Lung microvascular endothelial cell (primary cell): ENCODE measurements at regions not wholly inside any gene's neighbourhood (a gene's known extent, or its start where the extent isn't known, plus 50 kb on each side); places are given as distances from the start of the nearest gene placed in this dataset.
"Not testable (repeated sequence)": the region's sequence is repeated elsewhere in the genome, so short reads cannot be mapped to it uniquely, and the experiment has no call there.

Source experiments
- DNase-seq, 2 donors: peaks; one replicate each; pipeline versions ENCODE4 v3.0.0 to v3.0.0-alpha.2; 2010; ENCODE audit warnings: low read depth in 2 of 2

DNA sequence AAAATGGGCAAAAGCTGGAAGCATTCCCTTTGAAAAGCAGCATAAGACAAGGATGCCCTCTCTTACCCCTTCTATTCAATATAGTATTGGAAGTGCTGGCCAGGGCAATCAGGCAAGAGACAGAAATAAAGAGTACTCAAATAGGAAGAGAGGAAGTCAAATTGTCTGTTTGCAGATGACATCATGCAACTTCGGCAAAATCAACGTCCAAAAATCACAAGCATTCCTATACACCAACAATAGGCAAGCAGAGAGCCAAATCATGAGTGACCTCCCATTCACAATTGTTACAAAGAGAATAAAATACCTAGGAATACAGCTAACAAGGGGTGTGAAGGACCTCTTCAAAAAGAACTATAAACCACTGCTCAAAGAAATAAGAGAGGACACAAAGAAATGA, 192.0 kb upstream of the FBN2 start:
- peak in 1 of 2 donors; percentile 73 for DNase-seq

DNA sequence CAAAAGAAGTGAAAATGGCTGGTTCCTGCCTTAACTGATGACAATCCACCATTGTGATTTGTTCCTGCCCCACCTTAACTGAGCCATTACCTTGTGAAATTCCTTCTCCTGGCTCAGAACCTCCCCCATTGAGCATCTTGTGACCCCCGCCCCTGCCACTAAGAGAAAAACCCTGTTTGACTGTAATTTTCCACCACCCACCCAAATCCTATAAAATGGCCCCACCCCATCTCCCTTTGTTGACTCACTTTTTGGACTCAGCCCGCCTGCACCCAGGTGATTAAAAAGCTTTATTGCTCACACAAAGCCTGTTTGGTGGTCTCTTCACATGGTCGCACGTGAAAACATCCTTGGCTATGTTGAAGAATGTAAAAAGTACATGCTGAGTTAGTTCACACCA, 197.6 kb upstream of the FBN2 start:
- DNase-seq, result not testable (repeated sequence)

DNA sequence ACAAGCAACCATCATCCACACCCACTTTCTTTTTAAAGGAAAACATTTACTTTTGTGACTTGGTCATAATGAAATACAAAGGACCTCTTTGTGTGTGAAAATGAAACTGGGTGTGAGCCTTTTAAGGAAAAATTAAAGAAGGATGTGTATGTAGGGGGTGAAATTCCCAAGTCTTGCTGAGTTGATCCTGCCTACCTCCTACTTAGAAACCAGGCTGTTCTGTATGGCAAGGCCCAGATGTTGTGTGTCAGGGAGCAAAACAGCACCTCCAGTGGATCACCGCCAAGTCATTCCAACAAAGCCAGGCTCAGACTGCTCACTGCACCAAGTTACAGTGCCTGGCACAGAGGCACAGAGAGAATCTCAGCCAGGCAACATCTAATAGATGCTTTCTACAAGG, 198.5 kb upstream of the FBN2 start:
- DNase-seq, result no peak

DNA sequence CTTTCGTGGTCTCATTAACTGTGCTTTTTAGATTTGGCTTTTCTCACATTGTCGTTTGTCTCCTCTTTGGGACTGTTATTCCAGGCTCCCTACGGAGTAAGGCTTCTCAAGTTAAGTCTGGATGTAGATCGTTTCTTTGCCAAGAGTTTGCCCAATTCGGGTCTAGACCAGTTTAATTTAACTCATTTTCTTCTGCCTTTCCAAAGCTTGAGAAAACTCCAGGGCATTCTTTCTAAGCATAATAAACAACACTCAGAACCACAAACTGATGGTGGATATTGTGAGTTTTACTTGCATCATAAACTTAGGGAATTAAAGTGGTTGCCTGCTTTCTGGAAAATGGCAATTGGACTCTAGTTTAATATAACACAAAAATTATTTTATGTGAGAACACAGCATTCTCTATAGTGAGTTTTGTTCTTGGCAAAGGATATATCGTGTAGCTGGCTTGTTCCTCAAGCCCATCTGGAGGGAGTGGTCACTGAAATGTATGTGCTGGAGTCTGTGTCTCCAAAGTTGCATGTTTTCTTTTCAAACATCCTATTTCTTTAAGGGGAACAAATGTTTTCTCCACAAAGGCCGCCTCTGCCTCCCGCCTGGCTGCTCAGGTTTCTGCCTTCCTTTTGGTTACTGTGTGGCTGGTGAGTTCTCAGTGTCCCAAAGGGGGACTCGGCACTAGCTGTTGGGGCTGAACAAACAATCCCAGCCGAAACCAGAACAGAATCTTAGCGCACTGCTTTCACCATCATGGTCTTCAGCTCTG, 211.3 kb upstream of the FBN2 start:
- no peak for DNase-seq

DNA sequence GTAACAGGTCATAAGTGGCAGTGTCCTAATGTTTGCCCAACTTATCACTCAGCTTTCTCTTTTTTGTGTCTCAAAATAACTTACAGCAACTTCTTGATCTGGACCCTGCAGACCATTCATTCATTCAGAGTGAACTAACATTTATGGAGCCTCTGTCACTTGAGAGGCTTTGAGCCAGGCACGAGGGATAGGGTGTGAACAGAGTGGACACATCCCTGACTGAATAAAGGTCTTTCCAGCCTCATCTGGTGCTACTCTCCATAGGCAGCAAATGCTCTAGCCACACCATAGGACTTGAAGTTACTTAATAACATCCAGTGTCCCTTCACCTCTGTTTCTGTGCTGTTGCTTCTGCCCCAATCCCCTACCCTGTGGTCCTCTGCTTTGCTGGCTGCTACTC, 212.1 kb upstream of the FBN2 start:
- no peak for DNase-seq

DNA sequence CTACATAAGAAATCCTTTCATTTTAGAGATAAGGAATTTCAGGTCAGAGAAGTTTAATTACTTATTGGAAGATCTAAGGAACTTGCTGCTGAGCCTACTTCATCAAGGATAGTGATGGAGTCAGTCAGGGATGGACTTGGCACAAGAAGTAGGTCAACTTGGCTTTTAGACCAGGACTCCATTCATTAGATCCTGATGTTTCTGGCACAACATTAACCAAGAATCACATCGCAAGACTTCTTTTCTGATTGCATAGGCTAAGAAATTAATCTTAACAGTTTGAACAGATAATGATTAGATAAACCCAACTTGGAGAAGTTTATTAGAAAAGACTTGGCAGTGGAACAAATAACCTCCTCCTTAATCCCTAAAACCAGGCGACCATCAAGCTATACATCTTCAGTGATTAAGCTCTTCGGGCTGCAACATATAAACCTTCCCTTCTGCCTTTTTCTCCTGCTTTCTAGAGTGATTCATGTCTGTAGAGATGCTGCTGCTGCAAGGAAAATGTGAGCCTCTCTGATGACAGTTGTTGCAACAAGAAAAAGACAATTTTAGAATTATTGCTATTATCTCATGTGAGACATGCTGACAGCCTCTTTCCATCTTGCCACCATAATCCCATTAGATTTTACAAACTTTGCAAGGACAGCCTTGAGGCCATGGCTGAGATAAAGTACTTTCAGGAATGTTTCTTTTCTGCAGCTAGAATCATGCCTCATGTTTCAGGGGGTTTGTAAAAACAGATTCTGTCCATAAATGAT, 207.9 kb upstream of the SLC27A6 start:
- no peak for DNase-seq

DNA sequence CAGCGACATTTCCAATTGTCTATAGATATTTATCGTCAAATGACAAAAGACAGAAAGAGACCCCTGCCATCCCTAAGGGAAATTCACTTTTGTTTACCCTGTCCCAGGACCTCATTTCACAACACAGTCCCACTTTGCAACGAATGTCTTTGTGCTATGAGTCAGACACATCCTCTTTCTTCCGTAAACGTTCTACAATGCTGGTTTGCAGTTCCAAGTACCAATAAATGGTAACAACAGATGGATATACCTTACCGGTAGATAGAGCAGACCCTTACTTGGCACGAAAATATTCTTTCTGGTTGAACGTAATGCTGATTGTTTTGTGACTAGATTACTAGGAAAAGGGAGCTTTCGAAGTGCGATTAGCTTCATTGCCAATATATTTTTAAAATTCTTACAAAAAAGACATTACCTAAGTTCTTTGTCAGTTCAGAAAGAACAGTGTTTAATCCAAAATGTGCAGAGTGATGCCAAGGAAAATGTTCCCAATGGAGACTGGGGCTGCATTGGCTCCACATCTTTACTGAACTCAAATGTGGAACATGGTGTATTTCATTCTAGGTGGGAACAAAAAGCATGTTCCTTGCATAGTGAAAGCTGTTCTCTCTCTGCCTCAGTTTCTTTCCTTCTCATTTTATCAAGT, 202.5 kb upstream of the SLC27A6 start:
- no peak for DNase-seq

DNA sequence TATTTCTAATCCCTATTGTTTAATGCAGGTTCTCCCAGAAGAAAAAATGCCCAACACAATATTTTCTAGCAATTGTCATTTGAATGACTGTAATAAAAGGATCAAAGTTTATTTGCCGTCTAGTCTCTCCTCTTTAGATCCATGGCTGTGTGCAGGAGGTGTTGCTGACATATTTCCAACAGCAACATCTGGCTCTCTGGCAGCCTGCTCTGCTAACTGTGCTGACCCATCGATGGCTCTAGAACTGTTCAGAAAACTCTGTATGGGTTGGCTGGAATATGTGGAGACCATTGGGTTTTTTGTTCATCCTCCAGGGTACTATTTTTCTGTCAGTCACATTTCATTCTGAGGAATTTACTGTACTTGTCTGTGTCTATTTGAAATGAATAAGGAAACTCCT, 202.0 kb upstream of the SLC27A6 start:
- no peak for DNase-seq

DNA sequence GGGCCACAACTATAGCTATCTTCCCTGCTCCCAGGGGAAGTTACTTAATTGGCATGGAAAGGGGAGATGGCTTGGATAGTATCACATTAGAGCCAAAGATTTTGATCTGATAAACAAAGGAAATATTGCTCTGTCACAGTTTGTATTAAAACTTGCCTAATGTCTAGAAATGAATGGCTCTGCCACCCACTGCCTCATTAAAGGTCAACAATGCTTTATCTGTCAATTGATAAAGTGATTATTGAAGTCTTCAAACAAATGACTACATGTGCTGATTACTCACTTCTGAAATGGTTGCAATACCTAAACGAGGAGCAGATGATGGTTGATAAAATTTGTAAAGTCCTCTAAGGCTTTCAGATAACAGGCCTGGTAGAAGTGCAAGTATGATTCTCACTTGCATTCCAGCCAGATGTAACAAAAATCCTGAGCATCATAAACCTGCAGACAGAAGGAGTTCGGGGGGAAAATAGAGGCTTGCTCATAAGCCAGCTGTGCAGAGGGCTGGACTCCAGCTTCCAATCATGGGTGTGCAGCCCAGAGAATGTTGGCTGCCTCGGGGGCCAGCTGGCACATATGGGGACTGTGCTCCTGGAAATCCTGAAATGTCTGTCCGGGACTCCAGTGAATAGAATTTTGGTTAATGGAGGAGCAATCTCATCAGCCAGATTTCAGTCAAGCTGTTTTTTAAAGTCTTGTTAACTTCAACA, 200.5 kb upstream of the SLC27A6 start:
- DNase-seq, result no peak

DNA sequence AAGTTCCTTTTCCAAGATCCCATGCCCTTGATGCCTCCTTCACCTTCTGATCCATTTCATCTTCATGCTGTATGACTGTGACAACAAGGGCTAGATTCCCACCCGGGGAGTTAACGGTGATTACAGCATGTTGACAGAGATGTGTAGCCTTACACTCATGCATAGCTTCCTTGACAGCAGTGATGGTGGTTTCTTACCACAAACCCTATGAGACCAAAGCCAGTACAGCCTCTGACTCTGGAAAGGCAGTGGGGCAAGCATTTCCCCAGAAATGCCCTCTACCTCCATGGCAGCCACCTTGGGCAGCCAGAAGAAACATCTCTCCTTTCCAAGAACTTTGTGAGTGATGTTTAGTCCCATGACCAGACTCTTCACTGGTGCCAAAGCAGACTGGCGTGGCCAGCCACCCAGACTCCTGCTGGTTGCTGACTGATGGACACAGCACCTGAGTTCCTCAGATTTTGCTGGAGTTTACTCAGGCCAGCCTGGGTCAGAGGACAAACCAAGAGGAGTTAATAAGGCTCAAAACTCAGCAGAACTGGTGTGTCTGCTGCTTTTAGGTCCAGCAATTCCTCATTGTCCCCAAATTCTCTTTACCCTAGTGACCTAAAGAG, 199.7 kb upstream of the SLC27A6 start:
- no peak for DNase-seq

DNA sequence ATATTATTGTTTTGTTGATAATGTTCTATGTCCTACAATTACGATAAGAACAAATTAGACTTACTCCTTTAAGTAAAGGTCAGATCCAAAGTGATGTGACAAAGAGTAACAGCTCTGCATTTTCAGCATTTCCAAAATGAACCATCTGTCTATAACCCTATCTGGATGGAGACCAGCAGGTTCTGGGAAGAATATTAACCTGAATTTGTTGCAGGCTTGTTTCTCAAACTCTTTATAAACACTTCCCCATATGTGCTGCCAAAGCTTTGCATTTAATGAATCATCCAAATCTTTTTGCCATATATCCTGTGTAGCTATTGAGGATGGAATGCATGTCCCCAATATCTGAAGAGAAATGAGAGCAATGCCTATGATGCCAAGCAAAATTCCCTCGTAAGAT, 198.9 kb upstream of the SLC27A6 start:
- DNase-seq, result no peak

DNA sequence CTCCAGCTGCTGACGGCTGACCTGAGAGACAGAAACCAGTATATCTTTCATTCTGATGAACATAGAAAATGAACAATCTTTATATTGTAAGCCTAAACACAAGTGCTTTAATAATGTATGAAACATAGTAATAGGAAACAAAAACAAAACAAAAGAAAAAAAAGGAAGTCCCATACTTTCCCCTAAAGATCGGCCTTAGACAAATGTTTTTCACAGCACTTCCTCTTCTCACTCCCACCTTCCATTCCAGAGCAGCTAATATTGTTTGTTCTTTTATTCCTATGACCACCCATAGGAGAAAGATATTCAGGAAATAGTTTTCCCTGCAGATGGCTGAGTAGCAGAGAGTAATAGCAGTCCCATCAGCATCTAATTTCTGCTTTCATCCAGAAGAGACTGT, 194.4 kb upstream of the SLC27A6 start:
- DNase-seq, result peak in 1 of 2 donors; percentile 18

DNA sequence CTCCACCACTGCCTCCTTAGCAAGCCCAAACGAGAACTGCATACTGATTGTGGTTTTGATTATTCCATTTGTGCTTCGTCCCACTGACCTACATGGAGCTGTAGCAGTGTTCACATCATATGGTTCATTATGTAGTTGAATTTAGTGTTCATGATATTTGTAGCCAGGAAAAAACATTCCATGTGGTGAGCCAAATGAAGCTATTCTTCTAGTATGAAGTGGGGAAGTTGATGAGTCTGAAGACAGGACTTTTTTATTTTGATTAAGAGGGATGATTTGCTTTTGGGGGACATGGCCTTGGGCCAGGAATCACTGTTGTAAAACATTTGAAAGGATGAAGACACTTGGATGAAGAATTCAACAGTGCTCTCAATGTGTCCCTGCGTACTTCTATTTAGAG, 192.9 kb upstream of the SLC27A6 start:
- DNase-seq, result no peak

DNA sequence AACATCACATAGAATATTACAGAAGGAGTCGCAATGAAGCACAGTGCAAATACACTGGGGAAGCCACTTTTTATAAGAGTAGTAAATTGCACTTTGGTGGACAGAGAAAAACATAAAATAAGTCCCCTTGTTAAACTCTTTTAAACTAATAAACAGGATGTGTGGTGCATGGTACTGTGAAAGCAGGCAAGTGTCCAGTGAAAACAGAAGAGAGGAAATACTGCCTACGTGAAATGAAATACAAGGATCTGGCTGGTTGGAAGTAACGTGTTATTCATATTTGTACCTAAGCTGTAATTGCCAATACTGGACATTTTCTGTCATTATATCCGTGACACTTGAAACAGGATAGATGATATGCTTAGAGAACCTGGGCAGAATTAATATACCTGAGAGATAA, 191.9 kb upstream of the SLC27A6 start:
- DNase-seq, result peak; percentile 39 to 76

DNA sequence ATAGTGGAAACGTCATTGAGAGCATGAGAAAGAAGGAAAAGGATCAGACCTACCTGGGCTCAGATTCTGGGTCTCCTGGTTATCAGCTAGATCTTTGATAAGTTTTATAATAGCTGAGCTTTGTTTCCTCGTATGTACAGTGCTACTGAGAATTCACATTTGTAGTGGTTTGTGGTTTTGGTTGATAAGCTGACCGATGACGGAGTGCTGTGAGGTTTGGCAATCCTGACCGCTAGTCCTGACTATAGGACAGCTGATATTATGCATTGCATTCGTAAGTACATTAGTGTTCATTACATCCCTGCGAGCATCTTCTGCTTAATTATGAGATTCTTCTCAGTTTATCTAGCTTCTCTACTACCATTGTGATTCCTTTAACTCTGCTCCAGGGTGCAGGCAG, 190.7 kb upstream of the SLC27A6 start:
- DNase-seq, result no peak

DNA sequence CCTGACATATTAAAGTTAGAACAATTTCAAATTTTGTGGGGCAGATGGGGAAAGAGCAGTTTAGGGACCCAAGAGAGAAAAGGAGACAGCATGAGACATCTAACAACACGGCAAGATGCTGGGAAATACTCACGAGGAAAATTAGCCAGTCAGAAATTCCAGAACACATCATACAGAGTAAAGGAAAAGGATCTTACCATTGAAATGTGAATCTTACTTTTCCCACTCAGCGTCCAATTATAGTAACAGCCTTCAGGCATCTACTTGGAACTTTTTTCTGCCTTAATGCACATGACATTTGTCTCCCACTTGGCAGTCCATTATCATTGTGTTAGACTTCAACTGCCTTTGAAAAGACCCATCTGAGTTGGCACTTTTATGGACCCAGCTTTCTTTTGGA, 189.7 kb upstream of the SLC27A6 start:
- DNase-seq, result no peak

DNA sequence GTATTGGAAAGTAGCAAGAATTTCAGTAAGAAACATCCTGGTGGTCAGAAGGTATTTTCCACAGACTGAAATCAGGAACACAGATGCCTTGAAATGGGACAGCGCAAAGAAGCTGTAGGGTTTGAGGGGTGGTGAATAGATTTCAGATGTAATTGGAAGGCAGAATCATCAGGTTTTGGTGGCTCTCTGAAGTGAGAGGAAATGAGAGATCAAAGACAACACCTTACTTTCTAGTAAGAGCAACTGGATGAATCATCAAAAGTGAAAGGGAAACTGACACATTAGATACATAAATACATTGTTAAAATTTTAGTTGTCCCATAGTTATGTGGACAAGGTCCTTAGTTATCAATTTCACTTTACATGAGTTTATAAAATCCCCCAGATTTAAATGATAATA, 188.2 kb upstream of the SLC27A6 start:
- peak; percentile 36 to 45 for DNase-seq

DNA sequence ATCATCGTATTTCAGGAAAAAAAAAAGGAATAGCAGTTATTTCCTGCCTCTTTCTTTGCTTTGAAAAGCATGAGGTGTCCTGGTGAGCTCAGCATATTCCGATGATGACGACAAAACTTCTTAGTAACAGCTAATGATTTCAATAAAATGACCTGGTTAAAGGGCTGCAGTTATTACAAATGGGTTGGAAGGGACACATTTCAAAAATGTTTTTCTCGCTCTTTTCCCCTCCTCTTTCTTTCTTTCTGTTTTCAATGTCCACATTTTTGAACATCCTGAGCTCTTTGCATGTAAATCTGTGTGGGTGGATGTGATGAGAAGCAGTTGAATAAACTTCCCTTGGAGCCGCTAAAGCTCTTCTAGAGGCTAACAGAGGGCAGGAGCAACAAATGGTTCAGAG, 186.8 kb upstream of the SLC27A6 start:
- peak; percentile 20 to 25 for DNase-seq

DNA sequence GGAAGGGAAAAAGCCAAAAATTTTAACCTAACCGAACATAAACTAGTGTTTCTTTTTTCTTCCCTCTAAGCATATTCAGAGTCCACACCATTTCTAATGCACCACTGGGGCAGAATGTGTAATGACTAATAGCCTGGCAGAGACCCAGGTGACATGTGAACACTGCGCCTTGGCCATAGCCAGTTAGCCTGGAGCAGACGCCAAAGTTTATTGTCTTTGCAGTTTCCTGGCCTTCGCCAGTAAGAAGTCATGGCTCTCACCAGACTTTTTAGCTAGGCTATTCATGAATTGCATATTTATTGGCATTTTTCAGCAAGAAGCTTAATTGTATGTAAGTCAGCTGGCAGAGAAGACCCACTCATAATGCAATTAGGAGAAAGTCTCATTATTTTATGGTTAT, 182.8 kb upstream of the SLC27A6 start:
- DNase-seq, result peak; percentile 89 to 91

DNA sequence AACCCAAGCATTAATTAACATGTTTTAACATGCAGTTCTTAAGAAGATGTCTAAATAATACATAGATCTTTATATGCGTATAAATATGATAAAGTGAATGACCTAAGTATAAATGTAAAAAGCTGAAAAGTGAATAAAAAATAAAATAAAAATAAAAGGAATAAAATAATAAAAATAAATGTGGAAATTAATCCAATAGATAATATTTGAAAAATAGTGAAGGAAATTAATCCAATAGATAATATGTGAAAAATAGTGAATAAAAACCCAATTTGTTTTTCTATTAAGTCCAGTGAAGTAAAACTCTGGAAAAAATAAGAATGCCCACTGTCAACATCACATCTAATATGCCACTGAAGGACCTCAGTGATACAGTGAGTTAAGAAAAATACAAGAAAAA, 180.6 kb upstream of the SLC27A6 start:
- DNase-seq, result no peak

DNA sequence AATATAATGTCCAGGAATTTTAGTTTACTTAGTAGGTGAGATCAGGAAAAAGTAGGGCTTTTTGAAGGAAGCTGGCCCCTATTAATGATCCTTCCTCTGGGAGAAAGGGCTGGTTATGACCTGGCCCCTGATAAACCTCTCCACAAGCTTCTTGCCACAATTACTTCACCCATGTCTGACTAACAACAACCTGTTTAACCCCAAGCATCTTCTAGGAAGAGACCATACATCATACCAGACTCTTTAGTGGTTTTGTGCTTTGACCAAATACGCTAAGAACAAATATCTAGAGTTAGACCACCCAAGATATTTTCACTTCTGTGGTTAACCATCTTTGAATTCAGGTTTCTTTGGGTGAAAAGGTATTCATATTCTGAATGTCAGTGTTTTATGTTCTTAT, 174.0 kb upstream of the SLC27A6 start:
- DNase-seq, result no peak

DNA sequence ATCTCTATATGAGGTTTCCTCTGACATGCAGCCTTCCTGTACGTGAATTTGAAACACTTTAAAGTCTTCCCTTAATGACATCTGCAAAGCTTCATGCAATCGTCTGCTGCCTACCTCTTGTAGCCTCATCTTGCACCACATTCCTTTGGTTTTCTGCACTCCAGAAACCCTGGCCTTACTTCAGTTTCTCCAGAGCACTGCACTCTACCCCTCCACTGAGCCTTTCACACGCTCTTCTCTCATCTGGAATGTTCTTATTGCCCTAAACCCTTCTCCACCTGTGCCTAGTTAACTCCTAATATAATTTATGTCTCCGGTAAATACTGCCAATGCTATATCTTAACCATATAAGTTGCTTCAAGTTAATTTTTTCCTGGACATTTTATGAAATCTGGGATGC, 168.8 kb upstream of the SLC27A6 start:
- DNase-seq, result no peak
